ENCODE measurements at regions not wholly inside any gene's neighbourhood (a gene's known extent, or its start where the extent isn't known, plus 50 kb on each side); places are given as distances from the start of the nearest gene placed in this dataset.

GRCh38 chr6:90397047-90397446, 100.4 kb upstream of the BACH2 start:
- TF ChIP-seq CTCF (IDR thresholded peaks at IDR 0.05; ENCODE audit: low read length) (no peak), EZH2 (optimal IDR thresholded peaks at IDR 0.05; ENCODE audit: low read depth, low read length) (no peak)

Data from MM.1S (cell line).